ENCODE measurements at regions not wholly inside any gene's neighbourhood (a gene's known extent, or its start where the extent isn't known, plus 50 kb on each side); places are given as distances from the start of the nearest gene placed in this dataset.

GRCh38 chr13:33968520-33969507 lies 150.9 kb downstream of the RFC3 start:
- H2BK20ac ChIP-seq (ENCODE audit: low read depth, low read length, poor library complexity, severe bottlenecking), result no peak overlapping the region
- no peaks in the 10 kb centered on the region for H3K79me1 ChIP-seq (ENCODE audit: insufficient read depth, low read depth, low read length, poor library complexity, severe bottlenecking)
- Mint-ChIP-seq H3K9me3 (no peaks in the 10 kb centered on the region; a peak in 1 of 5 replicates), H3K4me3 (no peak overlapping the region), H3K27me3 (ENCODE audit: low read depth) (no peaks in the 10 kb centered on the region; the same call in 1 of the 2 replicates), H3K36me3 (ENCODE audit: insufficient read depth in 1 of 3, low read depth in 3 of 3) (peaks cover 0 to 10% (median 2%) of the 10 kb centered on the region in 3 experiments; a peak in 2 of 7 replicates), H3K4me1 (no peaks in the 10 kb centered on the region), H3K27ac (0 out of 7 replicates have a peak overlapping the region, but pooled peaks of 1 of the 3 experiments have one; percentile 30)
- no peak overlapping the region for H2AFZ ChIP-seq (ENCODE audit: low read length)
- no peaks in the 10 kb centered on the region for H3K27me3 ChIP-seq (ENCODE audit: insufficient read depth, low read length)
- H2BK120ac ChIP-seq (ENCODE audit: low read depth, low read length, poor library complexity, severe bottlenecking), result no peak overlapping the region
- no peak overlapping the region for H3K23ac ChIP-seq (ENCODE audit: insufficient read length, low read depth, low read length)
- no peak overlapping the region for H2AK5ac ChIP-seq (ENCODE audit: insufficient read length, low read length)
- WGBS (ENCODE audit: extremely low coverage, insufficient read length, low lambda C conversion rate), result no CpG with 5 or more reads among the region's 10 CpGs
- H2BK12ac ChIP-seq (ENCODE audit: insufficient read length, low read depth, low read length), result no peak overlapping the region
- no peak overlapping the region for H3K4ac ChIP-seq (ENCODE audit: low read depth, low read length)
- H3T11ph ChIP-seq (ENCODE audit: low read length), result no peak overlapping the region
- H3K56ac ChIP-seq (ENCODE audit: insufficient read length, low read depth, low read length), result no peak overlapping the region
- H3K14ac ChIP-seq (ENCODE audit: insufficient read depth, low read length), result no peak overlapping the region
- H4K8ac ChIP-seq (replicated peaks; ENCODE audit: insufficient read length, low read depth, low read length), result no peak overlapping the region
- H2BK5ac ChIP-seq (ENCODE audit: insufficient read length, low read length), result no peak overlapping the region
- no peak for DNase-seq
- H4K20me1 ChIP-seq (ENCODE audit: control insufficient read depth, insufficient read depth, insufficient read length), result no peaks in the 10 kb centered on the region
- H2BK15ac ChIP-seq (ENCODE audit: low read depth, low read length), result no peak overlapping the region
- H4K5ac ChIP-seq (ENCODE audit: insufficient read length, low read depth, low read length), result no peak overlapping the region
- H3K27ac ChIP-seq (ENCODE audit: insufficient read length, low read depth, low read length), result no peak overlapping the region
- no peak overlapping the region for H3K9ac ChIP-seq (ENCODE audit: extremely low read depth, insufficient read length, low read length)
- no peak overlapping the region for H3K18ac ChIP-seq (ENCODE audit: insufficient read length, low read depth, low read length)
- no peaks in the 10 kb centered on the region for H3K79me2 ChIP-seq (ENCODE audit: insufficient read depth, low read length)
- no peaks in the 10 kb centered on the region for H3K4me1 ChIP-seq (ENCODE audit: insufficient read depth, low read length)
- no peak overlapping the region for H4K91ac ChIP-seq (ENCODE audit: insufficient read length, low read depth, low read length)
- TF ChIP-seq CTCF (conservative IDR thresholded peaks at IDR 0.05), result no peak
- no peaks in the 10 kb centered on the region for H3K23me2 ChIP-seq (ENCODE audit: insufficient read length, low read depth, low read length, poor library complexity, severe bottlenecking)
- H3K9me3 ChIP-seq (ENCODE audit: control insufficient read depth, low read depth, low read length), result no peaks in the 10 kb centered on the region
- no peak overlapping the region for H3K4me2 ChIP-seq (ENCODE audit: insufficient read depth, insufficient read length, low read length)

Data from H9 (cell line).